PC-9 (cell line): ENCODE measurements at regions not wholly inside any gene's neighbourhood (a gene's known extent, or its start where the extent isn't known, plus 50 kb on each side); places are given as distances from the start of the nearest gene placed in this dataset.

Source experiments
- BruUV-seq: library from RNA; stranded (reverse); fragments of 400-500 nt; replicated peaks from 2 replicates; lab custom pipeline; 2021; lab: Mats Ljungman, UMichigan
- CTCF ChIA-PET: fragments of 300-600 bp; sonication (Branson Sonifier 250); formaldehyde crosslinking; loops from one replicate; lab custom pipeline; 2022; ENCODE audit warnings: antibody characterized with exemption; lab: Charles Lee
- POLR2A ChIA-PET: fragments of 300-600 bp; sonication (Branson Sonifier 250); formaldehyde crosslinking; loops from one replicate; lab custom pipeline; 2022; ENCODE audit warnings: antibody characterized with exemption; ENCODE audit not compliant: unreplicated experiment; lab: Charles Lee
- DNase-seq, 2 experiments: peaks; one replicate each; pipeline versions ENCODE4 v3.0.0 to v3.0.0-alpha.2; 2015 to 2022; ENCODE audit warnings: mixed read lengths in 1 of 2
- H2AFZ ChIP-seq: fragments of 200-600 bp; sonication (generic); 2 replicates; pipeline ENCODE4 v1.8.1; 2017; ENCODE audit warnings: antibody characterized with exemption
- H3F3A ChIP-seq: fragments of 200-600 bp; sonication (generic); 2 replicates; pipeline ENCODE4 v1.8.1; 2017; ENCODE audit warnings: antibody characterized with exemption, mild to moderate bottlenecking, low read depth; ENCODE audit not compliant: insufficient read depth
- H3K27ac ChIP-seq: fragments of 200-600 bp; sonication (generic); 2 replicates; pipeline ENCODE4 v1.6.1; 2016; ENCODE audit warnings: mixed run types
- H3K27me3 ChIP-seq: fragments of 200-600 bp; sonication (generic); 2 replicates; pipeline ENCODE4 v1.6.1; 2016; ENCODE audit warnings: low read depth, mixed run types; ENCODE audit not compliant: insufficient read depth
- H3K36me3 ChIP-seq: fragments of 200-600 bp; sonication (generic); 2 replicates; pipeline ENCODE4 v1.6.1; 2016; ENCODE audit warnings: low read depth, mixed run types
- H3K4me1 ChIP-seq: fragments of 200-600 bp; sonication (generic); replicated peaks from 2 replicates; pipeline ENCODE4 v1.6.1; 2016; ENCODE audit warnings: mixed run types; ENCODE audit not compliant: insufficient read depth
- H3K4me2 ChIP-seq: fragments of 200-600 bp; sonication (generic); 2 replicates; pipeline ENCODE4 v1.6.1; 2017; ENCODE audit warnings: mixed run types
- H3K4me3 ChIP-seq: fragments of 200-600 bp; sonication (generic); 2 replicates; pipeline ENCODE4 v1.6.1; 2016; ENCODE audit warnings: mixed run types
- H3K79me2 ChIP-seq: fragments of 200-600 bp; sonication (generic); 2 replicates; pipeline ENCODE4 v1.6.1; 2017; ENCODE audit warnings: low read depth, mixed run types
- H3K9me2 ChIP-seq: fragments of 200-600 bp; sonication (generic); 2 replicates; pipeline ENCODE4 v1.8.1; 2017; ENCODE audit warnings: mild to moderate bottlenecking; ENCODE audit not compliant: insufficient read depth
- H3K9me3 ChIP-seq: fragments of 200-600 bp; sonication (generic); 2 replicates; pipeline ENCODE4 v1.8.1; 2016; ENCODE audit warnings: low read depth; ENCODE audit not compliant: insufficient read depth
- H4K20me1 ChIP-seq: fragments of 200-600 bp; sonication (generic); 2 replicates; pipeline ENCODE4 v1.8.1; 2017; ENCODE audit not compliant: insufficient read depth
- EZH2 ChIP-seq: fragments of 200-600 bp; sonication (generic); IDR thresholded peaks from 2 replicates; pipeline ENCODE4 v1.8.0; 2017; ENCODE audit warnings: antibody characterized with exemption, low read depth
- intact Hi-C: fragments of 100-400 bp; cut with micrococcal nuclease; formaldehyde crosslinking; loops from one replicate; pipeline ENCODE4 v1.10.0; 2022; ENCODE audit not compliant: unreplicated experiment
- TF ChIP-seq, protein P1 (sequence below): fragments of 200-600 bp; sonication (generic); conservative IDR thresholded peaks from 2 replicates; pipeline ENCODE4 v1.6.1; 2017; ENCODE audit warnings: mixed run types, antibody characterized with exemption, mild to moderate bottlenecking, moderate library complexity

DNA sequence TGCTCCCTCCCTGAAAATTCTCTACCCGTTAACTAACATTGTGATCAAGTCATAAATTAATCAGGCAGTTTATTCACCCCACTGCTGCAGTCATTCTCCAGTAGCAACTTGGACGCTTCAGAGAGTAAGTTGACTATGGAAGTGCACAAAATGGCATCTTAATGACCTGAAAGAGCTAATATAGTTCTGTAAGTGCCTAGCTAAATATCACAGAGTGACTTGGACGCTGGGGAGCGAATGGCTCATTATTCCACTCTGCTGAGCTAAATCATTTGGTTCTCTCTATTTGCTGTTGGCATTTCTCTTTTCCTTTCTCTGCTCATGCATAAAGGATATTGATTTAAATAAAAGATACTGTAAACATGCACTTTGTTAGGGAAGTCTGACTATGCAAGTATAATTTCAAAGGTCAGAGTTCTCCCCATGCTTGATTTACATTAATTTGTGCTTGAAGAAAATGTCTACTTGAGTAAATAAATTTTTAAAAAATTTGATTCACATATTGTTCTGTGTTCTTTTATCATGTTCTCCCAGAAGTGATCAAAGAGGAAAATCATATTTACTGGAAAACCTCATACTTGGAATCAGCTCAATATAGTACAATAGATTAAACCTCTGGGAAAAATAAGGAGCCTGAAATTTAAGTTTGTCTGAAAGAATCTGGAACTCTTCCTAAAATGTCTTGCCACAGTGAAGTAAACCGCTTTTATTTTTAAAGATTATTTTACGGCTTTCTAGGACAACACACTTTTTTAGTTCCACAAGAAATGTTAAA, 169.5 kb upstream of the HAPLN1 start:
- CTCF ChIA-PET = no interaction called here
- H3K9me2 ChIP-seq = no peaks in the 10 kb centered on the region
- POLR2A ChIA-PET = no interaction called here
- no peaks in the 10 kb centered on the region for H3K79me2 ChIP-seq
- intact Hi-C loops = no loop called here
- H3K27me3 ChIP-seq = no peaks in the 10 kb centered on the region
- H3K4me2 ChIP-seq = no peak overlapping the region
- H3K4me3 ChIP-seq = no peak overlapping the region
- no peaks in the 10 kb centered on the region for H4K20me1 ChIP-seq
- no peak for TF ChIP-seq EZH2
- TF ChIP-seq, protein P1, sequence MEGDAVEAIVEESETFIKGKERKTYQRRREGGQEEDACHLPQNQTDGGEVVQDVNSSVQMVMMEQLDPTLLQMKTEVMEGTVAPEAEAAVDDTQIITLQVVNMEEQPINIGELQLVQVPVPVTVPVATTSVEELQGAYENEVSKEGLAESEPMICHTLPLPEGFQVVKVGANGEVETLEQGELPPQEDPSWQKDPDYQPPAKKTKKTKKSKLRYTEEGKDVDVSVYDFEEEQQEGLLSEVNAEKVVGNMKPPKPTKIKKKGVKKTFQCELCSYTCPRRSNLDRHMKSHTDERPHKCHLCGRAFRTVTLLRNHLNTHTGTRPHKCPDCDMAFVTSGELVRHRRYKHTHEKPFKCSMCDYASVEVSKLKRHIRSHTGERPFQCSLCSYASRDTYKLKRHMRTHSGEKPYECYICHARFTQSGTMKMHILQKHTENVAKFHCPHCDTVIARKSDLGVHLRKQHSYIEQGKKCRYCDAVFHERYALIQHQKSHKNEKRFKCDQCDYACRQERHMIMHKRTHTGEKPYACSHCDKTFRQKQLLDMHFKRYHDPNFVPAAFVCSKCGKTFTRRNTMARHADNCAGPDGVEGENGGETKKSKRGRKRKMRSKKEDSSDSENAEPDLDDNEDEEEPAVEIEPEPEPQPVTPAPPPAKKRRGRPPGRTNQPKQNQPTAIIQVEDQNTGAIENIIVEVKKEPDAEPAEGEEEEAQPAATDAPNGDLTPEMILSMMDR = no peak
- no TSS peak for BruUV-seq
- H3F3A ChIP-seq = no peaks in the 10 kb centered on the region
- H3K9me3 ChIP-seq = no peaks in the 10 kb centered on the region
- H3K4me1 ChIP-seq = no peaks in the 10 kb centered on the region
- no peaks in the 10 kb centered on the region for H3K36me3 ChIP-seq
- H3K27ac ChIP-seq = no peak overlapping the region
- H2AFZ ChIP-seq = no peak overlapping the region
- no peak for DNase-seq

DNA sequence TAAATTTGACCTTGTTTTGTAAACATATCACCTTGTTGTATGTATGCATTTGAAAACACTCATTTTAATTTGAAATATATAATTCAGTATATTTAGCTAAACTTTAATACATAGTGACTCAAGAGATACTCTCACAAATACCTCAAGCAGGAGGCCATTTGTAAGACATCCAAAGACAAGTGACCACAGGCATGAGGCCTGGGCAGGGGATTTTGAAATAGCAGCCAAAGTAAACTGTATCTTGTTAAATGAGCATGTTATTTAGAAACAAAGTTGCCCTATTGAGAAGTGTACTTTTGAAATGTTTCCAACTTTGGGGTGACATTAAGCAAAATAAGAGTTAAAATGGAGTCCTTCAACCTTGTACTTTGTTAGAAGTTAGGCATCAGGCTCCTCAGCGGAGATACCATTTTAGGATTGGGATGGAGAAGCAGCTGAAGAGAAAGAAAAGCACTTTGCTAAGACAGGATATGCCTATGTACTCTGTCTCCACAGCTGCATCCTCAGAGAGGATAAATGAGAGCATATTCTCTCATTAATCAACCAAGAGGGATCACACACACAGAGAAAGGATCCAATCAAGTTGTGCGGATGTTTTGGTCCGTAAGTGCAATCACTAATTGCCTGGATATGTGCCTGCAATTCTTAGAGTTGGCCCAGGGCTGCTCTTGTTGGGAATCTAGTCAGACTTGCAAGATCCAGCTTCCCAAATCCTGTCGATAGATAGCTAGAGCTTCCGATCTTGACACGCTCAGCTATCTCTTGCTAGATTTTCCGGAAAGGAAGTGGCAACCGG, 157.5 kb upstream of the HAPLN1 start:
- ChIA-PET CTCF (no interaction called here), POLR2A (no interaction called here)
- TF ChIP-seq, protein P1 = no peak
- TF ChIP-seq EZH2 = no peak

DNA sequence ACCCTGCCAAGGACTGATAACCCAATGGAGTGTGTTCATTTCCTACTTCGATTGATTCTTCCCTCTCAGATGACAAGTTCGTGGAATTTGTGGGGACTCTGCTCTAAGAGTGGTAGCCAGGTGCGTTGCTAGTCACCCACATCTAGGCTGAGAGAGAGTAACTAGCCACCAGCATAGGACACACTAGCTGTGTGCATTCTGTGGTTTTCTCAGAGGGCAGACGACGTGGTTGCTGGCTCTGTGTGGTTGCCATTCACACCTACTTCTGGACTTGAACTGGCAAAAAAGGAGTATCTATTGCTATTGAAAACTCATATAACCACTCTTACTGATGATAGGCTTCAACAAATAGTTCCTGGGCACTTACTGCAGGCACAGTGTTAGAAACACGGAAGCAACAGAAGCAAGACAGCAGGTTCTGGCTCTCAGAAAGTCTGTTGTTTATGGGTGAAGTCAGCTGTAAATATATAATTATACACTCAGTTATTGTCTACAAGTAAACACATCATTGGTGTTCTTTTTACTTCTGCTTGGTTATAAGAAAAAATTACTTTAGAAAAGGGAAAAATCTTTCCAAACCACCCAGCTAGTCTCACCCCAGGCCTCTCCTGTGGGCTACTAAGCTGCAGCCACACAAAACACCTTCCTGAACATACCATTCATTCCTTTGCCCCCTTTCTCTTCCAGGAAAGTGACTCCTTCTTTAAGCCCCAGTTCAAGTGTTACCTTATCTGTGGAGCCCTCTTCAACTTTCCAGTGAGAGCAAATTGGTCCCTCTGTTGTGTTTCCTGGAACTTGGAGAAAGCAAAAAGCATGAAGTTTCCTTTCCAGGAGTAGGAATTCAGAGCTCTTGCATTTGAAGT, 151.1 kb upstream of the HAPLN1 start:
- H3K4me2 ChIP-seq = no peak overlapping the region
- no peak overlapping the region for H3K4me3 ChIP-seq
- H3K27me3 ChIP-seq = no peaks in the 10 kb centered on the region
- BruUV-seq = no TSS peak
- POLR2A ChIA-PET = no interaction called here
- H3K4me1 ChIP-seq = no peaks in the 10 kb centered on the region
- TF ChIP-seq, protein P1 = no peak
- TF ChIP-seq EZH2 = no peak
- CTCF ChIA-PET = no interaction called here
- DNase-seq = no peak
- no peaks in the 10 kb centered on the region for H3K9me2 ChIP-seq
- H3F3A ChIP-seq = no peaks in the 10 kb centered on the region
- no peaks in the 10 kb centered on the region for H3K9me3 ChIP-seq
- intact Hi-C loops = no loop called here
- no peaks in the 10 kb centered on the region for H4K20me1 ChIP-seq
- no peaks in the 10 kb centered on the region for H3K36me3 ChIP-seq
- H3K27ac ChIP-seq = no peak overlapping the region
- no peak overlapping the region for H2AFZ ChIP-seq
- no peaks in the 10 kb centered on the region for H3K79me2 ChIP-seq

More for the DNA sequence above, 157.5 kb upstream of the HAPLN1 start:
- Histone ChIP-seq H3K4me2 (no peak overlapping the region), H3K36me3 (no peaks in the 10 kb centered on the region), H3K27me3 (no peaks in the 10 kb centered on the region), H3K79me2 (no peaks in the 10 kb centered on the region), H3F3A (no peaks in the 10 kb centered on the region), H3K4me1 (no peaks in the 10 kb centered on the region), H2AFZ (no peak overlapping the region), H3K9me2 (no peaks in the 10 kb centered on the region), H3K27ac (no peak overlapping the region), H3K9me3 (no peaks in the 10 kb centered on the region), H4K20me1 (no peaks in the 10 kb centered on the region), H3K4me3 (no peak overlapping the region)
- DNase-seq = no peak
- no TSS peak for BruUV-seq
- intact Hi-C loops = no loop called here
